ENCODE measurements at regions not wholly inside any gene's neighbourhood (a gene's known extent, or its start where the extent isn't known, plus 50 kb on each side); places are given as distances from the start of the nearest gene placed in this dataset.

- TF ChIP-seq CTCF (IDR thresholded peaks at IDR 0.05): no peak
- no peak for TF ChIP-seq RCOR1 (IDR thresholded peaks at IDR 0.05; ENCODE audit: low read length)
- no peak for TF ChIP-seq RXRA (IDR thresholded peaks at IDR 0.05; ENCODE audit: borderline replicate concordance, low read depth)
- TF ChIP-seq RAD21 (IDR thresholded peaks at IDR 0.05; ENCODE audit: low read length): no peak
- no peak for TF ChIP-seq NFIC (IDR thresholded peaks at IDR 0.05; ENCODE audit: borderline replicate concordance)
- TF ChIP-seq CHD2 (IDR thresholded peaks at IDR 0.05; ENCODE audit: low read length, partially characterized antibody): no peak
- no peak for TF ChIP-seq EP300 (IDR thresholded peaks at IDR 0.05; ENCODE audit: borderline replicate concordance in 1 of 2, low read depth in 1 of 2, low read length in 1 of 2)
- TF ChIP-seq, protein P1, sequence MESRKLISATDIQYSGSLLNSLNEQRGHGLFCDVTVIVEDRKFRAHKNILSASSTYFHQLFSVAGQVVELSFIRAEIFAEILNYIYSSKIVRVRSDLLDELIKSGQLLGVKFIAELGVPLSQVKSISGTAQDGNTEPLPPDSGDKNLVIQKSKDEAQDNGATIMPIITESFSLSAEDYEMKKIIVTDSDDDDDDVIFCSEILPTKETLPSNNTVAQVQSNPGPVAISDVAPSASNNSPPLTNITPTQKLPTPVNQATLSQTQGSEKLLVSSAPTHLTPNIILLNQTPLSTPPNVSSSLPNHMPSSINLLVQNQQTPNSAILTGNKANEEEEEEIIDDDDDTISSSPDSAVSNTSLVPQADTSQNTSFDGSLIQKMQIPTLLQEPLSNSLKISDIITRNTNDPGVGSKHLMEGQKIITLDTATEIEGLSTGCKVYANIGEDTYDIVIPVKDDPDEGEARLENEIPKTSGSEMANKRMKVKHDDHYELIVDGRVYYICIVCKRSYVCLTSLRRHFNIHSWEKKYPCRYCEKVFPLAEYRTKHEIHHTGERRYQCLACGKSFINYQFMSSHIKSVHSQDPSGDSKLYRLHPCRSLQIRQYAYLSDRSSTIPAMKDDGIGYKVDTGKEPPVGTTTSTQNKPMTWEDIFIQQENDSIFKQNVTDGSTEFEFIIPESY (IDR thresholded peaks at IDR 0.05; ENCODE audit: borderline replicate concordance, low read depth): no peak
- no peak for TF ChIP-seq YY1 (IDR thresholded peaks at IDR 0.05; ENCODE audit: low read depth)
- no peak for TF ChIP-seq RFX5 (IDR thresholded peaks at IDR 0.05; ENCODE audit: low read length)
- TF ChIP-seq TAF1 (IDR thresholded peaks at IDR 0.05; ENCODE audit: borderline replicate concordance, low read depth, low read length): no peak
- no peak for TF ChIP-seq MEF2A (IDR thresholded peaks at IDR 0.05; ENCODE audit: borderline replicate concordance, low read depth)
- no peak for TF ChIP-seq USF2 (IDR thresholded peaks at IDR 0.05; ENCODE audit: borderline replicate concordance, low read depth, low read length)
Observed at GRCh38 chr9:776086-776485, 65.4 kb upstream of the DMRT1 start.

All from SK-N-SH (cell line).